HS-27A (cell line): ENCODE measurements at regions not wholly inside any gene's neighbourhood (a gene's known extent, or its start where the extent isn't known, plus 50 kb on each side); places are given as distances from the start of the nearest gene placed in this dataset.

Source experiments
- DNase-seq: peaks from one replicate; pipeline ENCODE4 v3.0.0-alpha.2; 2012; ENCODE audit warnings: low read depth, missing footprints

DNA sequence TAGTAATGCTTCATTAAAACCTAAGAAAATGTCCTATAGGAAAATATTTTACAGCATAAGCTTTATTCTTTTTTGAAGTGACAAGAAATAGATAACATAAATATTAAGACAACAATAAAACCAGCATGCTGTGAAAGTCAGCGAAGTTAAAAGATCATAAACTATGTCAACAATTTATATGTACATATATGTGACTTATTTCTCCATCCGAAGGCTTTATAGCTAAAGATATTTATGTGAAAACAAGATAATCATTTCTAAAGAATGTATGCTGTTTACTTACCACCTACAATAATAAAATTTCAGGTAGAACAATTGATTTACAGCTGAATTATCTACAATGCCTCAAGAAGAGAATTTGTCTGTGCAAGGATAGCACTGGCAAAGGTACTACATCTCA is 283.4 kb downstream of the CRPPA start:
- DNase-seq = no peak

GRCh38 chr7:16136896-16137295 is 284.4 kb downstream of the CRPPA start:
- no peak for DNase-seq

DNA sequence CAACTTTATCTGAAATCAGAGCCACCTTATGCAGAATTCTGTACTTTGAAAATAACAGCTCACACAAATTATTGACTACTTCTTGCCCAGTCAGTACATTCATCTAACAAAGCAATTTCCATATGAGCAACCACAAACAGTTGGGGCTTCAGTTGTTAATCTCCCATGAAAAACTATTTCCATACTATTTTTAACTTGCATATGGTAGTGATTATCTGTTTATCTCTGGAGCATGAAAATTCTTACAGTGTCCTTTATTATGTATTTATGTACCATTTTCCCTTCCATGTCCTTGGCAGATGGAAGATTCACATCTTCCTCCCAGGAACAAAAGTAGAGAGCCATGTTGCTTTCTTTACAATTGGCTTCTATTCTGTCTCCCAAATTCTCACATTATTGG is 285.7 kb downstream of the CRPPA start:
- DNase-seq = no peak

GRCh38 chr7:16130111-16131110 is 290.9 kb downstream of the CRPPA start:
- no peak for DNase-seq

GRCh38 chr7:16129431-16130110 is 291.8 kb downstream of the CRPPA start:
- DNase-seq = peak; percentile 56

- DNase-seq = no peak
Measured at GRCh38 chr7:16123117-16123770, 298.1 kb downstream of the CRPPA start.

- no peak for DNase-seq
Measured at GRCh38 chr7:16121876-16122390, 299.4 kb downstream of the CRPPA start.

DNA sequence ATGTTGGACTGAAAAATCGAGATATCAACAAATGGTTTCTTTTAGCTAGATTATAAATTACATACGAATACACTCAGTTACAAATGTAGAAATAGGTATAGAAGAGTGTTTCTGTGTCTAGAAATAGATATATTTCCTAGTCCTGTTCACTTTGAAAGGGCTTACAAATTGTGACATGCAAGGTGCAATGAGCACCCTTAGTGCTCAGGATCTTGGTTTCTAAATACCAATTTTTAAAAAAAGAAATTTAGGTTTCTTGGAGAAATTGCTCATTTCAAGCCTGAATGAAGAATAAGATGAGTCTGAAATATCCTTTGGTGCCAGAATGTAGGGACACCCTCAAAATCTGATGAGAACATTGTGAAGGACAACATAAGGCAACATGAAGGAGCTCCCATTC is 306.0 kb downstream of the CRPPA start:
- DNase-seq = no peak

GRCh38 chr7:16114633-16115032 is 306.7 kb downstream of the CRPPA start:
- DNase-seq = no peak

- no peak for DNase-seq
Measured at GRCh38 chr7:16114071-16114470, 307.3 kb downstream of the CRPPA start.

DNA sequence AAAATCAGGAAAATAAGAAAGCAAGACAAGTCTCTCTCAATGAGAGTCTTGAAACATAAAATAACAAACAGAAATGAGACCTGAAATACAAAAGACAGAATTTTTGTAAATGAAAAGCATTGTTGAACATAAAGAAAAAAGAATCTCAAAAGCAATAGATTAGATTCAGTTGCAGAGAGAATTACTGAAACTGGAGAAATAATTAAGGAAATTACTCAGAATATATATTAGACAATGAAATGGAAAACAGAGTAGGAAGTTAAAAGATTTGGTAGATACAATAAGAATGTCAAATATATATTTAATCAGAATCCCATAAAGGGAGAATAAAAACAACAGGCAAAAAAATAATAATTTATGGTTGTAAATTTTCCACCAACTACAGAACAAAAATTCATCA is 308.3 kb downstream of the CRPPA start:
- no peak for DNase-seq

GRCh38 chr7:16106869-16107268 is 314.5 kb downstream of the CRPPA start:
- DNase-seq = no peak

GRCh38 chr7:16106300-16106699 is 315.0 kb downstream of the CRPPA start:
- DNase-seq = no peak

DNA sequence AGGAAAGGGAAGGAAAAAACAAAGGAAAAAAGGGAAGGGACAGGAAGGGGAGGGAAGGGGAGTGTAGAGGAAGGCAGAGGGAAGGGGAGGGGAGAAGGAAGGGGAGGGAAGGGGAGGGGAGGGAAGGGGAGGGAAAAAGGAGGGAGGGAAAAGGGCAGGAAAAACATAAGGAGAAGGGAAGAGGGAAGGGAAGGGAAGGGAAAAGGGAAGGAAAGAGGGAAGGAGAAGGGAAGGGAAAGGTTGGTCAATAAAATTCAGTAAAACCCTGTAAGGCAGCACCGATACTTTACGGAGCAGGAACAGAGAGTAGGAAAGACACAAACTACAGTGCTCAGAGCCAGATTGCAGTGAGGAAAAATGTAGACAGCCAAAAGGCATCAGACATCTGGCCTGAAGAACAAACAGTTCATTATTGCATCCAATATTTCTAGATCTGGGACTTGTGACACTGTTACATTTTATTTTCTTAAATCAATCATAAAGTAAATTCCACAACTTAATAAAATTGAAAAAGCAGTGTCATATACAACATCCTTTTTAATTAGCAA is 322.0 kb downstream of the CRPPA start:
- no peak for DNase-seq

DNA sequence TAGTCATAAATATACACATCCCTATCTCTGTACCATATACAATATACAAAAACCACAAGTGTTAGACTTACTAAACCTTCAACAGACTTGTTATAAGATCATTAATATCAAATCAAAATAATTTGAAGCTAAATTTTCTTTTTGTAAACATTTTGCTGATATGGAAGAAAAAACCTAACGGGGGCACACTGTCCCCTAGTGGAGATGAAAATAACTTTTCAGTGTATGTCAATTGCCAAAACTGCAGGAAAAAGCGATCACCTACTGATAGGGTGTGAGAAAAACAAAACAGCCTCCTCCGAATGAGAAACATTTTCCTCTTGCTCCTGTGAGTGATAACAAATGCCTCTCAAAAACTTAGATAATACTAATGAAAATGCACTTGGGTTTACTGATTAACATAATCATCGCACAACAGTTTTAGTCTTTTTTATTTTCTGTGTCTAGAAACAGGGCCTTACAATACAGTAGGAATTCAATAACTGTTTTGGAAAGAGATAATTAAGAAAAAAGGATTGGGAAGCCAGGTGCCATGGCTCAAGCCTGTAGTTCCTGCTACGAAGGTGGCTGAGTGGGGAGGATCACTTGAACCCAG is 322.7 kb downstream of the CRPPA start:
- DNase-seq = no peak

DNA sequence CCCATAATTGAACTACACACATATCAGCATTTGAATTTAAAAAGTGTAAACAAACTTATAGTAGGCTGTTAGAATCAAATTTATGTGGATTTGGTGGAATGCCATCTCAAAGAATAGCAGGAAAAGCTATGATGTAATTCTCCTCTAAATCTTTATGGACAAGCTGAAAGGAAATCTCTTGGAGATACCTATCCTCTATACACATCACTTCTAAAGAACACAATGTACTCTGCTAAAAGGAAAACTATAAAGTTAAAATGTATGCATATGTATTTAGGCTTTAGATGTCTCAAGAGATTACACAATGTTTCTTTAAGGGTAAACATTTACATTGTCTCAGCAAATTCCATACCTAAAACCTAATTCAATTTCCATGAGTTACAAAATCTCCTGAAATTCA is 323.3 kb downstream of the CRPPA start:
- DNase-seq = no peak

GRCh38 chr7:16095171-16095950 is 326.0 kb downstream of the CRPPA start:
- no peak for DNase-seq

DNA sequence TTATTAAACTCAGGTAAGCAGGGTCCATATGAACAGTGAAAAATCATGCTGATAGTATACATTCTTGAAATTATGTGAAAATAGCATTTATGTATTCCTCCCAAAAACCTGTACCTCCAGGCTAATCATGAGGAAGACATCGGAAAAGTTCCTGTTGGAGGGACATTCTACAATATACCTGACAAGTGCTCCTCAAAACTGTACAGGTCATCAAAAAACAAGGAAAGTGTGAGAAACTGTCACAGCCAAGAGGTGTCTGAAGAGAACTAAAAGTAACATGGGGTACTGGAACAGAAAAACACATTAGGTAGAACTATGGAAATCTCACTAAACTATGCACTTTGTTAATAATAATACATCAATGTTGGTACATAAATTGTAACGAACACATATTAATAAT is 326.7 kb downstream of the CRPPA start:
- DNase-seq = no peak

- no peak for DNase-seq
Measured at GRCh38 chr7:16092711-16093110, 328.6 kb downstream of the CRPPA start.

- no peak for DNase-seq
Measured at GRCh38 chr7:16091701-16092310, 329.5 kb downstream of the CRPPA start.

- DNase-seq = no peak
Measured at GRCh38 chr7:16089801-16090200, 331.5 kb downstream of the CRPPA start.
